Activated CD4-positive, alpha-beta T cell treated with anti-CD3 and anti-CD28 coated beads for 36 hours (primary cell): ENCODE measurements at regions not wholly inside any gene's neighbourhood (a gene's known extent, or its start where the extent isn't known, plus 50 kb on each side); places are given as distances from the start of the nearest gene placed in this dataset.

Experiments used
- ATAC-seq: fragments of 200-7000 bp; cut with Tn5 transposase; one replicate; pipeline ENCODE4 v1.10.0; 2021; ENCODE audit warnings: mild to moderate bottlenecking, moderate library complexity
- CTCF ChIA-PET: fragments of 350-600 bp; sonication (Branson Sonifier 250); formaldehyde crosslinking; loops from one replicate; lab custom pipeline; 2021; ENCODE audit warnings: antibody characterized with exemption; lab: Charles Lee
- POLR2A ChIA-PET: fragments of 350-600 bp; sonication (Branson Sonifier 250); formaldehyde crosslinking; loops from one replicate; lab custom pipeline; 2021; ENCODE audit warnings: antibody characterized with exemption, inconsistent platforms; lab: Charles Lee
- DNase-seq: peaks from one replicate; pipeline ENCODE4 v3.0.0-alpha.2; 2020
- H3K27ac Mint-ChIP-seq: one replicate; pipeline ENCODE4 v1.8.0; 2021; ENCODE audit warnings: mixed read lengths
- H3K27me3 Mint-ChIP-seq: one replicate; pipeline ENCODE4 v1.8.0; 2021; ENCODE audit warnings: mixed read lengths
- H3K36me3 Mint-ChIP-seq: one replicate; pipeline ENCODE4 v1.8.0; 2021; ENCODE audit warnings: low read depth, mixed read lengths
- H3K4me1 Mint-ChIP-seq: one replicate; pipeline ENCODE4 v1.8.0; 2021; ENCODE audit warnings: mixed read lengths
- H3K4me3 Mint-ChIP-seq: one replicate; pipeline ENCODE4 v1.8.0; 2021; ENCODE audit warnings: mild to moderate bottlenecking, moderate library complexity, mixed read lengths
- H3K9me3 Mint-ChIP-seq: one replicate; pipeline ENCODE4 v1.8.0; 2021; ENCODE audit warnings: low read depth, mixed read lengths
- intact Hi-C, 2 experiments: fragments of 100-400 bp; cut with DNase I in 1 of 2; cut with micrococcal nuclease in 1 of 2; formaldehyde crosslinking; loops; one replicate each; pipeline versions ENCODE4 v1.14.2 to v1.15.1; 2022 to 2024; cut with DNase I, micrococcal nuclease

- ChIA-PET CTCF (no interaction called here), POLR2A (no interaction called here)
- Mint-ChIP-seq H3K36me3 (no peaks in the 10 kb centered on the region), H3K27me3 (peaks cover 16% of the 10 kb centered on the region), H3K4me3 (no peak overlapping the region), H3K4me1 (no peaks in the 10 kb centered on the region), H3K27ac (no peak overlapping the region), H3K9me3 (no peaks in the 10 kb centered on the region)
- intact Hi-C loops, result no loop called here
- DNase-seq (no peak), ATAC-seq (no peak)
Observed at GRCh38 chr11:64484191-64485022, 71.3 kb upstream of the SLC22A11 start.

GRCh38 chr11:64485074-64485473 lies 70.7 kb upstream of the SLC22A11 start:
- DNase-seq, result no peak
- no peak overlapping the region for H3K4me3 Mint-ChIP-seq
- intact Hi-C loops, result no loop called here
- peaks cover 5% of the 10 kb centered on the region for H3K4me1 Mint-ChIP-seq
- no peak for ATAC-seq
- H3K9me3 Mint-ChIP-seq, result no peaks in the 10 kb centered on the region
- ChIA-PET POLR2A (no interaction called here), CTCF (no interaction called here)
- peaks cover 19% of the 10 kb centered on the region for H3K27me3 Mint-ChIP-seq
- H3K36me3 Mint-ChIP-seq, result no peaks in the 10 kb centered on the region
- H3K27ac Mint-ChIP-seq, result no peak overlapping the region

GRCh38 chr11:64489831-64490441 lies 65.8 kb upstream of the SLC22A11 start:
- Mint-ChIP-seq H3K36me3 (no peaks in the 10 kb centered on the region), H3K27me3 (peaks cover 26% of the 10 kb centered on the region), H3K4me1 (peaks cover 14% of the 10 kb centered on the region), H3K27ac (no peak overlapping the region), H3K9me3 (no peaks in the 10 kb centered on the region), H3K4me3 (no peak overlapping the region)
- POLR2A ChIA-PET, result no interaction called here
- ATAC-seq (peak; percentile 81), DNase-seq (peak; percentile 75)
- intact Hi-C loops, result loop anchor here (1.0 to 2.0 kb wide), 2 partner anchors 163 kb away; no protein-coding TSS in a partner anchor
- CTCF ChIA-PET, result interaction anchor here (0.7 to 1.5 kb wide), 6 partner anchors 8 to 604 kb away, joined by 3 to 5 read pairs (median 3); no protein-coding TSS in a partner anchor

- Mint-ChIP-seq H3K27me3 (peaks cover 26% of the 10 kb centered on the region), H3K9me3 (no peaks in the 10 kb centered on the region), H3K4me3 (no peak overlapping the region), H3K27ac (no peak overlapping the region), H3K4me1 (peaks cover 14% of the 10 kb centered on the region), H3K36me3 (no peaks in the 10 kb centered on the region)
- intact Hi-C loops, result loop anchor here (1.0 to 2.0 kb wide), 2 partner anchors 162 to 163 kb away; no protein-coding TSS in a partner anchor
- DNase-seq (peak; percentile 16), ATAC-seq (peak; percentile 26)
- CTCF ChIA-PET, result interaction anchor here (0.7 to 1.5 kb wide), 7 partner anchors 9 to 711 kb away, joined by 3 to 5 read pairs (median 4); no protein-coding TSS in a partner anchor
- POLR2A ChIA-PET, result no interaction called here
Observed at GRCh38 chr11:64490562-64491216, 65.1 kb upstream of the SLC22A11 start.

GRCh38 chr11:64492561-64492960 lies 63.2 kb upstream of the SLC22A11 start:
- CTCF ChIA-PET, result no interaction called here
- ATAC-seq (no peak), DNase-seq (no peak)
- POLR2A ChIA-PET, result no interaction called here
- Mint-ChIP-seq H3K27ac (no peak overlapping the region), H3K4me1 (peaks cover 14% of the 10 kb centered on the region), H3K9me3 (no peaks in the 10 kb centered on the region), H3K27me3 (peaks cover 22% of the 10 kb centered on the region), H3K36me3 (no peaks in the 10 kb centered on the region), H3K4me3 (no peak overlapping the region)
- intact Hi-C loops, result no loop called here

GRCh38 chr11:64498136-64498535 lies 57.6 kb upstream of the SLC22A11 start:
- Mint-ChIP-seq H3K9me3 (no peaks in the 10 kb centered on the region), H3K36me3 (no peaks in the 10 kb centered on the region), H3K27me3 (peaks cover 6% of the 10 kb centered on the region), H3K27ac (no peak overlapping the region), H3K4me3 (no peak overlapping the region), H3K4me1 (no peaks in the 10 kb centered on the region)
- ChIA-PET CTCF (interaction anchor here (1.6 kb wide), 1 partner anchor 48 kb away, joined by 4 read pairs; no protein-coding TSS in a partner anchor), POLR2A (no interaction called here)
- DNase-seq, result no peak
- ATAC-seq, result no peak
- intact Hi-C loops, result no loop called here

GRCh38 chr11:64499261-64500004 lies 56.3 kb upstream of the SLC22A11 start:
- POLR2A ChIA-PET, result no interaction called here
- no peaks in the 10 kb centered on the region for H3K4me1 Mint-ChIP-seq
- H3K36me3 Mint-ChIP-seq, result no peaks in the 10 kb centered on the region
- peaks cover 2% of the 10 kb centered on the region for H3K27me3 Mint-ChIP-seq
- ATAC-seq (no peak), DNase-seq (no peak)
- H3K27ac Mint-ChIP-seq, result no peak overlapping the region
- H3K4me3 Mint-ChIP-seq, result no peak overlapping the region
- intact Hi-C loops, result no loop called here
- CTCF ChIA-PET, result interaction anchor here (1.6 kb wide), 1 partner anchor 50 kb away, joined by 4 read pairs; no protein-coding TSS in a partner anchor
- peaks cover under 1% of the 10 kb centered on the region for H3K9me3 Mint-ChIP-seq

- DNase-seq (no peak), ATAC-seq (no peak)
- Mint-ChIP-seq H3K27me3 (peaks cover 5% of the 10 kb centered on the region), H3K9me3 (peaks cover 4% of the 10 kb centered on the region), H3K27ac (no peak overlapping the region), H3K4me3 (no peak overlapping the region), H3K4me1 (no peaks in the 10 kb centered on the region), H3K36me3 (no peaks in the 10 kb centered on the region)
- ChIA-PET POLR2A (no interaction called here), CTCF (no interaction called here)
- intact Hi-C loops, result no loop called here
Observed at GRCh38 chr11:64500176-64501013, 55.3 kb upstream of the SLC22A11 start.

GRCh38 chr11:64501500-64502427 lies 54.0 kb upstream of the SLC22A11 start:
- Mint-ChIP-seq H3K9me3 (peaks cover 4% of the 10 kb centered on the region), H3K27ac (no peak overlapping the region), H3K4me3 (no peak overlapping the region), H3K27me3 (peaks cover 5% of the 10 kb centered on the region), H3K4me1 (no peaks in the 10 kb centered on the region), H3K36me3 (no peaks in the 10 kb centered on the region)
- ChIA-PET CTCF (no interaction called here), POLR2A (no interaction called here)
- intact Hi-C loops, result no loop called here
- no peak for ATAC-seq
- no peak for DNase-seq

- Mint-ChIP-seq H3K27me3 (peaks cover 5% of the 10 kb centered on the region), H3K4me3 (no peak overlapping the region), H3K9me3 (peaks cover 4% of the 10 kb centered on the region), H3K27ac (no peak overlapping the region), H3K4me1 (no peaks in the 10 kb centered on the region), H3K36me3 (no peaks in the 10 kb centered on the region)
- ChIA-PET POLR2A (no interaction called here), CTCF (no interaction called here)
- DNase-seq, result no peak
- intact Hi-C loops, result no loop called here
- no peak for ATAC-seq
Observed at GRCh38 chr11:64502634-64503033, 53.1 kb upstream of the SLC22A11 start.
